GM18909 (cell line): ENCODE measurements at regions not wholly inside any gene's neighbourhood (a gene's known extent, or its start where the extent isn't known, plus 50 kb on each side); places are given as distances from the start of the nearest gene placed in this dataset.

Experiments
- ATAC-seq: cut with Tn5 transposase; IDR thresholded peaks from one replicate; pipeline ENCODE4 v1.9.1; 2021; ENCODE audit warnings: mild to moderate bottlenecking; ENCODE audit not compliant: unreplicated experiment, poor library complexity

GRCh38 chr18:24560511-24560981, 100.1 kb downstream of the HRH4 start:
- no peak for ATAC-seq

- no peak for ATAC-seq
Observed at GRCh38 chr18:24561369-24561965, 101.0 kb downstream of the HRH4 start.

GRCh38 chr18:24567199-24567598, 106.8 kb downstream of the HRH4 start:
- ATAC-seq = no peak

GRCh38 chr18:24570716-24571115, 110.3 kb downstream of the HRH4 start:
- ATAC-seq = no peak

GRCh38 chr18:24582771-24583170, 122.3 kb downstream of the HRH4 start:
- ATAC-seq = no peak

GRCh38 chr18:24584205-24584604, 123.8 kb downstream of the HRH4 start:
- no peak for ATAC-seq

GRCh38 chr18:24584813-24585212, 124.4 kb downstream of the HRH4 start:
- no peak for ATAC-seq

GRCh38 chr18:24585996-24586566, 125.6 kb downstream of the HRH4 start:
- ATAC-seq = no peak

GRCh38 chr18:24586662-24587360, 126.4 kb downstream of the HRH4 start:
- ATAC-seq = no peak

- no peak for ATAC-seq
Observed at GRCh38 chr18:24588440-24588839, 128.0 kb downstream of the HRH4 start.

GRCh38 chr18:24590946-24591345, 130.5 kb downstream of the HRH4 start:
- no peak for ATAC-seq

- ATAC-seq = no peak
Observed at GRCh38 chr18:24593401-24593800, 133.0 kb downstream of the HRH4 start.

- ATAC-seq = no peak
Observed at GRCh38 chr18:24593886-24594285, 133.4 kb downstream of the HRH4 start.

- ATAC-seq = no peak
Observed at GRCh38 chr18:24595561-24596031, 135.2 kb downstream of the HRH4 start.

- no peak for ATAC-seq
Observed at GRCh38 chr18:24600076-24600654, 139.7 kb downstream of the HRH4 start.

- ATAC-seq = no peak
Observed at GRCh38 chr18:24601585-24601984, 141.1 kb downstream of the HRH4 start.

GRCh38 chr18:24602201-24602600, 141.8 kb downstream of the HRH4 start:
- ATAC-seq = no peak

- no peak for ATAC-seq
Observed at GRCh38 chr18:24603151-24603550, 142.7 kb downstream of the HRH4 start.

- no peak for ATAC-seq
Observed at GRCh38 chr18:24605444-24605843, 145.0 kb downstream of the HRH4 start.

GRCh38 chr18:24609254-24609653, 148.8 kb downstream of the HRH4 start:
- ATAC-seq = no peak

- no peak for ATAC-seq
Observed at GRCh38 chr18:24611075-24611474, 150.6 kb downstream of the HRH4 start.
